CD4-positive, alpha-beta T cell treated with Interleukin-21 for 1 hour (primary cell): ENCODE measurements at regions not wholly inside any gene's neighbourhood (a gene's known extent, or its start where the extent isn't known, plus 50 kb on each side); places are given as distances from the start of the nearest gene placed in this dataset.

Experiments used
- DNase-seq: peaks from one replicate; pipeline ENCODE4 v3.0.0-alpha.2; 2020

DNA sequence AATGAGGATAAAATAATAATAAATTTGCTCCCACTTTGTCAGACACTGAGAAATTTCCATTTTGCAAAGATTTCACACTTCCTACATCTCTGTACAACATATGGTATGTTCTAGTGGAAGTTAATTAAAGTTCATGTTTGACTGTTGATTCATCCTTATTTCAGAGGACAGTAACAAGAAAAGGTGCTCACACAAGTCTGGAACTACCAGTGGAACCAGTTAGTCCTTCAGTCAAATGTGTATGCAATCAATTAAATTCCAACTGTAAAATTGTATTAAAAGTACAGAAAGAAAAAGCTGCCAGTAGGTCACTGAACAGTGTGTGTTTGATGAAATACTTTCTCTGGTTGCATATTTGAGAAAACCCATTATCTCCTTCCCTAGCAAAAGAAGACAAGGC, 496.0 kb upstream of the PKN2 start:
- DNase-seq, result no peak

DNA sequence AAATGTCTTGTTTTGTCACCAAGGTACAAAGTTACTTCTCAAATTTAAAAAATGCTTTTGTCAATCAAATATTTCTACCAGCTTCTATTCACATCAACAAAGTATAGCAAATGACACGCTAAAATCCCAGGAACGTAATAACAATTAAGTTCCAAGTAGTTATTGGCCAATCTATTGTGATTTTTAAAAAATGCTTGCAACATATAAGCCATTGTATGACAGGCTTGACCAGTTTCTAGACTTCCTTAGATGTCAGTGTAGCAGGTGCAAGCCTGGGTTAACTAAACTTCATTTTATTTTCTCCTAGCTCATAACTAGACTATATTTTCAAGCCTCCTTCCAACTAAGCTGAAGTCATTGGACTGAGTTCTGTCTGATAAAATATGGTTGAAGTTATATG, 494.5 kb upstream of the PKN2 start:
- no peak for DNase-seq

DNA sequence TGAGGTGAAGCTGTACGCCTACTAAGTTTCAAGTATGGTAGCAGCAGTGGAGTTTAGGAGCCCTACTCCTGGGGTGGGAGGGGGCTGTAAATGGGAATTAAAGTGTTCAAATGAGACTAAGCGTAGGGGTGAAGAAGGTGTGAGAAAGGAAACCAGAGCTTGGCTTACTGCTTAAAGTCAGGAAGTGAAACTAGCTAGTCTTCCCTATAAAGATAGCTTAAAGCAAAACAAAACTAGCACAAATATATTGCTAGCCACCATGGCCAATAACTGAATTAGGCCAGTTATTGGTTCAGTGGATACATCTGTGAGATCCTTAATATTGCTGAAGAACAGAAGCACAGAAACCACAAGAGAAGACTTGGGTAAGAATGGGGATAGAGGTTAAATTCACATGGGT, 492.2 kb upstream of the PKN2 start:
- DNase-seq, result no peak

DNA sequence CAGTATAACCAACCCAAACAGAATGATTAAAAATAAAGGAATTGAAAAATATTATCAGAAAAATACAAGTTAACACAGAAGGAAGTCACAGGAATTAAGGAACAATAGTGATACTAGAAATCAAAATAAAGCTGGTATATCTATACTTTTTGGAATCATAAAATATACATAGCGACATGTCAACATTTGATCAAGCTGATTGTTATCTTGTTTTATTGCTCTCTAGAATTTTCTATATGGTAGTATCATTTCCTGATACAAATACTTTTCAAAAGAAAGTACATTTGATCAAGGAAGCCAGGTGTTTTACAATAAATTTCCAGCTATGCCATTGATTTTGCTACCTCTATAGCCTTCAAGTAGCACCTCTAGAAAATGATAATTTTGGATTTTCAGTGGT, 489.5 kb upstream of the PKN2 start:
- no peak for DNase-seq

DNA sequence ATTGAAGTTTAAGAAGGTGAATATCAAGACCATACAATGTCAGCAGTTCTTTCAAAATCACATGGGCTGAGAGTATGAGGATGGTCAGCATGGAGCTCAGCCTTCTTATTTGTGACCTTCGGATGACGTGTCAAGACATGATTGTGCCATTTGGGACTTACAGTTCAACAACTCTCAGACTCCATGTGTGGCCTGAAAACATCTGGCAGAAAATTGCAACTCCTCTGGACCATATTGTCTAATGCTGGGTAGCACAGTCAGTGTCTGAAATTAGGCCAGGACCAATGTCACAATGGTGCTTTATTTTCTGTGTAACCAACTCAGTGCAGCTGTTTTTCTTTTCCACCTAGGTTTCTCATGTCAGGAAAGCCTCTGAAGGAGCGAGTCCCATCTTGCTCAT, 483.5 kb upstream of the PKN2 start:
- DNase-seq, result no peak

DNA sequence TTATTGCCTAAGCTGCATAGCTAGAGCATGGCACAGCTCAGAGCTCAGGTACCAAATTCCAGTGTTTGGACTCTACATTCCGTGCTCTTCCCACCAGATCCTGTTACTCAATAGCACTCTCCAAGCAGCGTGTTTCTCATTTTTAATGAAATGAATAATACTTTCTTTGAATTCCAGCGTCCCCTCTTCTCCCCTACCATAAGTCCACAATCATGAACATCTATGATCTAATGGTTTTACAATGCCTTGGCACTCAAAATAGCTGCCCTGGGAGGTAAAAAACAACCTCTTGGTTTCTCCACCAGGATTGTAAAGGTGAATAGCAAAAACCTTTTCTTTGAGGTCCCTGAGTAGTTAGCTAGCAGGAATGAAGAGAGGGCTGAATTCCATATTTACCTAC, 480.0 kb upstream of the PKN2 start:
- DNase-seq, result no peak

DNA sequence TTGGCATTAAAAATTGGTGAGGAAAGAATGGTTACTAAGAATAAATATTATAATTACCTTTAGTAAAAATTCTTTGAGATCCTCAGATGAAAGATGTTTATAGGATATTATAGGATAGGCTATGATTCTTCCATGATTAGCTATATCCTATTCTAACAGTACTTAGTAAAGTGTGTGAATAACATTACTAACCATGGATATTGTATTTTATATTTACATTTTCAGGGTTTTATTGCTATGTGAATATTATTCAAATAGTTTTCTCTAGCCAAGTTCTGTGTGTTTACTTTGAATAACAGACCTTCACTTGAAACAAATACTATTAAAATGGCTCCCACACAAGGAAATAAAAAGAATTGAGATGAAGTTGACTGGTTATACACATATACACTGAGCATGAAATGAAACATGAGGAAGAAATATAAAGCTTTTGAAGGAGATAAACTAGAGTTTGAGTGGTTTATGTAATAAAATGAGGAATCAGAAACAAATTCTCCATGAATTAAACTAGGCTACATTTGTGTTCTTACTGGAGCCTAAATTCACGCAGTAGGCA, 479.4 kb upstream of the PKN2 start:
- DNase-seq, result no peak

DNA sequence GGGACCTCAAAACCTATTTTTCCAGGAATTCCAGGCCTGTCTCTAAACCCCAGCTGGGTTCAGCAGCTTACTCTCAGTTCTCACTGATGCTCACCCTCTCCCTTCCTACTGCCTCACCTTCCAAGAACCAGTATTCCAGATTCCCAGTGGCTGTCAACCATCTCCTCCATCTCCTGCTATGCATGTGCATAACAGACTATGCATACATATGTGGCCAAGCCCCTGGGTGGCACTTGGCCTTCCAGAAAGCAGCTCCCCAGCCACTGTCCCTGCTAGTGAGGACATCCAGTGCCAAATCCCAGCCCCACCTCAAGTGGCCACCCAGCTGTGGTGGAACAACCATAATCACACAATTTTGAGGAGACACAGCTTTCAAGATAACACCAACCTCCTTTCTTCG, 475.7 kb upstream of the PKN2 start:
- DNase-seq, result no peak

DNA sequence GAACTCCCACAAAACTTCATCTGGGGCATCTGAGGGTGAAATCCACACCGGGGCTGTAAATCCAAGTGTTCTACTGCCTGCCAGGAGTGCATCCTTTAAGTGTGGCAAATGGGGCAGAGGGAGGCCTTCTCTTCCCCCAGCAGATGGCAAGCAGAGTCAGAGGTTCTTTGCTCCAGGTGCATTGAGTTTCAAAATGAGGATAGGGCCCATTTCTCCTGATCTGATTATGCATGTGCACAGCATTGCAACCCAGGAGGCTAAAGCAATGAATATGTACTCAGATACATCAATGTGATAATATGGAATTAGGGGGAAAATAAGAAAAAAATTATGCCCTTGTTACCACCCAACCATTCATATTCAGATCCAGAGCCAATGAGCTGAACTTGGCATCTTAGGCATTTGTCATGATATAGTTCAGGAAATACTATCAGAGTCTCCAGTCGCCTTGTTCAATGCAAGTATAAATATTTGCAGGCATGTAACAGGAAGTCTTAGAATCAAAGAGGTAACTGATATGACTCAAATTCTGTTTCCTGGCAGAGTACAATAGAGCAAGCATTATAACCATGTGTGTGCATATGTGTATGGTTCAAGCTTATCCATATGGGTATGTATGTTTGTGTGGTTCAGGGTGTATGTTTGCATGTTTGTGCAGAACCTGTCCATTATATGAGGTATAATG, 473.8 kb upstream of the PKN2 start:
- DNase-seq, result no peak

DNA sequence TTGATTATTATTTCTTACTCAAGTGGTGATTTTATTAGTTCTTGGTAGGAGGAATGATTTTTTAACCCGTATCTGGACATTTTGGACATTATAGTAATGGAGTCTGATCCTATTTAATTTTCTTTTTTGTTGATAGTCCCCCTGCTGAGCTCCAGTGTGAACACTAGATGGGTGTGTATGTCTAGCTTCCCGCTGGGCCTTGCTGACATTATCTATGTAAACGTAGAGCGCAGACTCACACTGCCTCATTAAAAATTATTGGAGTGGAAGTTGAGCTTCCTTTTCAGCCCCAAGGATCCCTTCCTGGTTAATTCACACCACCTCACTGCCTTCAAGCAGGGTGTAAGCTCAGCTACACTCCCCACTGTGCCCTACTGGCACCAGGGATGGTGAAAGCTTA, 467.6 kb upstream of the PKN2 start:
- DNase-seq, result no peak

DNA sequence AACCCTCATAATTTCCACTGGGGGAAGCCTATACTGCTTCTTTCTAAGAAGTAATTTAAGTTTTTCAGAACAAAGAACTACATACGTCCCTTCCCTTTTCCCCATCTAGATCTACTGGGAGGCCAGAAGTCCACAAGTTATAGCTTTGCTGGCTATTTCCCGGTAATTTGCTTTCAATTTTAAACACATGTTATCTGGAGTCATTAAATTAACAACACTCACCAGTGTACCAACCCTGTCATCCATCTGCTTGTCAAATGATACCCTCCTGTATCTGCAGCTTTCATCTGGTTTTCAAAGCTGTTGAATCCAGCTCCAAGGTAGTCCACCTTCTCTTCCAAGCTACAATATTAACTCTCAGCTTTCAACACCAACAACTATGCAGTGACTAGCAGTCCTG, 466.7 kb upstream of the PKN2 start:
- no peak for DNase-seq

DNA sequence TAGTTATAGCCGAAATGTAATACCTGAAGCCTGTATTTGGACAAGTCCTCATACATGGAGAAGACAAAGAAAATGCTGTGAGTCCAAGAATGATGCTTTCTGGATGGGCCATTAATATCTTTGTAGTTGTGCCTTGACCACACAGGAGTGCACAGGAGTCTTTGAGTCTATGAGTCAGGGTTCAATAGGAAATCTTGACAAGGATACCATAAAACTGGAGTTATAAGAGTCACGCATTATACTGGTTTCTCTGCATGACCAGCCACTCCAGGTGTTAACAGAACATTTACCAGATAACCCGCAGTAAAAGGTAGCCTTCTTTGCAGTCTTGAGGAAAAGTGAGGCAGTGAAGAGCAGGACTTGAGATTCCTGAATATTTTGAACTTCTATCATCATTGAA, 464.6 kb upstream of the PKN2 start:
- no peak for DNase-seq

DNA sequence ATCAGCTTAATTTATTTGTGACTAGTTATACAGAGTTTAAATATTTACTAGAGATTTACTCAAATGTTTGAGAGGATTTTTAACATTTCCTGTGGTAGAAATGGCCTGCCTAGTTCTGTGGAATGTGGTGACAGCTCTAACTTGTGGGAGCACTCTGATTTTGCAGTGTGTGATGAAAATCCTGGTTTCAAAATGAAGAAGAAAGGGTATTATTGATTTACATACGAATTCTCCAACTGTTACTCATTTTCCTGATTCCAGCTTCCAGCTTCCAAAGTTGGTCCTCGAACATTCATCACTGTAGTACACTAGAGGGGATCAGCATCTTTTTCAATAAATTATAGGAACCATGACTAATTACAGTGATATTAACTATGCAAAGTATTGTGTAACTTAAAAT, 462.7 kb upstream of the PKN2 start:
- DNase-seq, result no peak

DNA sequence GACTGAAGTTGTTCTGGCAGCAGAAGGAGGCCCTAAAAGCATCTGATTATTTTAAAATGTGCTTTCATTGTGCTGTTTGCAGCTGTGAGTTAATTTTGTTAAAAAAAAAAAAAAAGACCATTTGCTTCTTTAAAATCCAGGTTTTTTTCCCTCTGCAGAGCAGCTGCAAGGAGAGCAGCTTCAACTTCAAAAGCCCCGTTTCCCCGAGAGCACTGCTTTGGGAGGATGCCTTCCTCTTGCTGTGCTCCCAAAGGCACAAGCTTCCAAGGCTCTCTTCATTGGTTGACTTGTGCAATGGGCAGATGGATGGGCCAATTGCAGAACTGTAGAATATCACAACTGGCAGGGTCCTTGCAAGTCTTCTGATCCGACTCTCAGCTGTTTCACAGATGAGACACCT, 459.2 kb upstream of the PKN2 start:
- no peak for DNase-seq

DNA sequence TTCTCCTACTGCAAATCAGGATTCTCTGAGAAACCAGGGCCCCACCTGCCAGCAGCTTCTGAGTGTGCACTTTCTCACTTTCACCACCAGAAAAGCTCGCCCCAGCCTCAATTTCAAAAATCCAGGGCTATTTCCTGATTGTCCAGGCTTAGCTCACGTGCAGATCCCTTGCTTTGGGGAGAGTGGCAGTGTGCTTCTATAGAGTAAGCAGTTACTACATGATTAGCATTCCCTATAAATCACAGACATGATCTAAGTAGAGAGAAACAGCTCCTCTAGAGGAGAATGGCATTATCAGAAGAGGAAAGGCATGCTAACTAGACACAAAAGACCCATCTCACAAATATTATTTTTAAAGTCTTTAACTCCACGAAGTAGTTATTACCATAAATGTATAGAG, 456.0 kb upstream of the PKN2 start:
- DNase-seq, result no peak

DNA sequence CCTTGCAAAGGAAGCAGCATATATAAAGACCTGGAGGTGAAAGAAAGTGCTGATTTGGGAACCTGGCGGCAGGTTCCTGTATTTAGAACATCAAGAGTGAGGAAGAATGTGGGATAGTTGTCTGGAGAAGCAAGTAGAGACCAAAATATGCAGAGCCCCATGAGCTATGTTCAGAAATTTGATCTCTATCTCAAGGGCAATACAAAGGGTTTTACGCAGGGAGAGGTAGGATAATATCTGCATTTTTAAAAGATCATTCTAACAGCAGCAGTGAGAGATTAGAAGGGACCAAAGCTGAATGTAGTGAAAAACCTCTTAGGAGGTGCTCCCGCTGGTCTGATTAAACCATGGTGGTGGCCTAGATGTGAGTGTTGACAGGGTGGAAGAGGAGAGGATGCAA, 453.9 kb upstream of the PKN2 start:
- DNase-seq, result no peak

DNA sequence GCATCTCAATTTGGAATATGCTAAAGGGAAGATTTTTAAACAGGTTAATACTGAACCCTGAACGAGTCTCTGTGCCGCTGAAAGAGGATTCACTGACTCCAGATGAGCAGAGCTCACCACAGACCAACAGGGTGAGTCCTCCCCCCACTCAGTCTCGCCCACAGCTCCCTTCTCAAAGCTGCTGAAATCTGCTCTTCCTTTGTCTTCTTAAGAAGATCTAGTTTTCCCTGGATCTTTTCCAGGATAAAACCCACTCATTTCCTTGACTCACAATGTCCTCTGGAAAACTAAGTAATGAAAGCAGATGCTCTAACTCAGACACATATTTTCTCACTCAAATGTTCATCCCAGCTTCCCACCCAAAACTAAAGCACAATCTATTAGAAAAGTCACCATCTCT, 447.0 kb upstream of the PKN2 start:
- DNase-seq, result no peak

DNA sequence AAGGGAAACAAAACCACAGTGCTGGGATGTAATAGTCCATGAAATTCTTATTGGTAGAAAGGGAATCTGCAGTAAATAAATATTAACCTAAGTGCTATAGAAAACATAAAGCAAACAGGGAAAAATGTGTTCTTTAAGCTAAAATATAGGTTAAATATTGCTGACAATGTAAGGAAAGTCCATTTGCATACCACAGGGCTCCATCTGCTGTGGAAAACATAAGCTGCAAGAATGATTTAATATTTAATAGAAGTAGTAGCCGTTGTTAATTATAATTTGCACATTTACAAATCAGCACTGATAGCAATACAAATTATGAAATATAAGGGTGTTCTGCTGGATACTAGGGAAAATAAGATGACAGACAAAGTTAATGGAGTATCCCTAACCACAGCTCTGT, 444.9 kb upstream of the PKN2 start:
- DNase-seq, result no peak

DNA sequence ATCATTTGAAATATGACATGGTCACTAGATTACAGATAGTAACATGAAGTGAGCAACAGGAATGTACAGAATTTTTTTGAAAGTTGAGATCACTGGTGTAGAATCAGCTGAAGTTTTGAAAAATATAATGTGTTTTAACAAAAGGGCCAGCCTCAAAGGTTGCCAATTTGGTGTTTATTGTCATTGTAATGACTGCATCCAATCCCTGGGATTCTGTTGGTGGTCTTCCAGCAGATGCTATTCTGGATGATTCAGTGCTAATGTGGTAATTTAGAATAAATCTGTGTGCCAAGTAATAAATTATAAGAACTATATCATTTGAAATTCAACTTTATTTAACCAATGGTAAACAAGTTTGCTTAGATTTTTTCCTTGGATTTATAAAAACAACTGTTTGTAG, 436.4 kb upstream of the PKN2 start:
- DNase-seq, result no peak

DNA sequence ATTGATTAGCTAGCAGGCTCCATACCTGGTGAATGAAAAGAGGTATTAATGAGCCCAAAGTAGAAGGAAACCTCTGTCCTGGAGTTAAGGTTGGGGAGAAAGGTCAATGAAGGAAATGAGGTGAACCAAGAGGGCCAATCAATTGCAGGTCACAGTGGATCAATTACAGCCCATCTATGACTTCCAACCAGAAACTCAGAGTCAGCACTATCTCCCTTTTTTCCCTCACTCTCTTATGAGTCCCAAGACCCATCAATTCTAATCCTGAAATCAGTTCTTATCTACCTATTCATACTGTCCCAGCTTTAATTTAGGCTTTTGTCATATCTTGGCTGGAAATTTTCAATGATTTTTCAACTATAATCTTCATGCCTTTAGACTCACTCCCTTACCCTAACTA, 433.2 kb upstream of the PKN2 start:
- DNase-seq, result no peak

DNA sequence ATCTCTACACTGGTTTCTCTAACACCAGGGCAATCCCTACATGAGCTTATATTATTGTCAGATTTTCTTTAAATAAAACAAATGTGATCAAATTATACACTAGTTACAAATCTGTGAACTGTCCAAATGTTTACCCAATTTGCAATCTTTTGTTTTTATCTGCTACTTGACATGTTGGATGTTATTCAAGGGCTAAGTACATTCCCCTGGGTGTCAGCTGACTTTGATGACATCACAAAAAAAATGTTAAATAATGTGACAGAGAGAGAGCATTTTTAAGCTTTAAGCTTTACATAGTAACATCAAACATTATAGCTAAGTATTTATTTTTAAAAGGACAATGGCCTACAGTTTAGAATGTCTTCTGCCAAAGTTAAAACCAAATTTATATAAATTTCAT, 431.3 kb upstream of the PKN2 start:
- no peak for DNase-seq

DNA sequence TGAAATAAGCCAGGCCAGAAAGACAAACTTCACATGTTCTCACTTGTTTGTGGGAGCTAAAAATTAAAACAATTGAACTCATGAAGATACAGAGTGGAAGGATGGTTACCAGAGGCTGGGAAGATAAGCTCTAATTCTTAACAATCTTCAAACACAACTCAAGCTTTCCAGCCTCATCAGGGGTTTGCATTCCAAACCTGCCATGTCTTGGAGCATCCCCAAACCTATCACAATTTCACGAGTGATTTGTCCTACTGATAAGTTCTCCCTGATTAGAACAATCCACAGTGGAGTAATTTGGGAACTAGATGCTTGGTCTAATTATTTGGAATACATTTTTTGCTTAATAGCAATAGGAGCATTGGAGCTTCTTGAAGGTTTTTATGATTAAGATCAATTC, 418.5 kb upstream of the PKN2 start:
- no peak for DNase-seq

DNA sequence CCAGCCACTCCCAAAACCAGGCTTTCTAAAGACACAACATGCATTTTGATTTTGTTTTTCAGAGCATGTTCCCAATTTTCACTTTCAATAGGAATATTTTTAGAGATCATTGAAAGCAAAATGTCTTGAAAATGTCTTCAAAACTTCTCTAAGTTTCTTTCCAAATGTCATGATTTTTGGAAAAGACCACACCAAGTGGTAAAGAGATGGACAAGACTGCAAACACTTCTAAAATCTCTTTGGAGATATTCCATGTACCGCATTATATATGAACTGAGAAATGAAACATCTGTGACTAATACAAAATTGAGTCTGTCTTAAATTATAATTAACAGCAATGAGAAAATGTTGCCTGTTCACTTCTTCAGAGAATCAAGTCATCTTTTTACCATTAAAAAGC, 418.0 kb upstream of the PKN2 start:
- no peak for DNase-seq

DNA sequence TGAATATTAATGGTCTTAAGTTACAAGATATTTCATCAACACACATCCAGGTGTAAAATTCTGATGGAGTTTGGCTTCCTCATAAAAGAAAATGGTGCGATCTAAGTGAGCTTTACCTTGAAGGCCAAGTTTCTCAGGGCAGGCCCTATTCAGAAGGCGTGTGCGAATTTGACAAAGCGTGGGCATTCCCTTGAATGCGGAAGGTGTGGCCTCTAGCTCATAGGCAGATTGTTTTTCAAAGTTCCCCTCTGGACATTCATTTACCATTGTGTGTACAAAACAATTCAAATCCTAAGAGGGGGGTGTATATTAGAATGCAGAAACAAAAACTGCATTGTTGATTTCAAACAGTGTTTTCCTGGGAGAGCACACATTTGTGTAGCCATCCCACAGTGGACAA, 411.9 kb upstream of the PKN2 start:
- no peak for DNase-seq

DNA sequence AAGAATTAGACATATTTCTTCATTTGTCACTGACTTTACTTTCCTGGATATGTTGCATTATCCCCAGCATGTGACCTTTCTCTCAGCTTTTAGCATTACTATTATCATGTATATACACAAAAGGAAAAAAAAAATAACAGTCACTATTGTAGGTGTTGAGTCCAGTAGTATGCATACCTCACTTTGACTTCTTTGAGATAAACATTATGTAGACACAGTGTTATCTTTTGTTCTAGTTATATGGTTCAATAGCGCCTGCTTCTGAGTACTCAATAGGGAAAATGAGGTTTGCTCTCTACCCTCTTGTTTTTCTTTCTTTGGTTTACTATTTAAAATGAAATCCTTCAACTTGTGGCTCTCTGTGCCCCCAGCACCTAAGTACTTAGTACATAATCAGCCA, 409.6 kb upstream of the PKN2 start:
- no peak for DNase-seq
